Activated naive CD8-positive, alpha-beta T cell (primary cell): ENCODE measurements at regions not wholly inside any gene's neighbourhood (a gene's known extent, or its start where the extent isn't known, plus 50 kb on each side); places are given as distances from the start of the nearest gene placed in this dataset.

Experiments used
- H3K27ac Mint-ChIP-seq: one replicate; pipeline ENCODE4 v1.8.0; 2021; ENCODE audit warnings: mixed read lengths
- H3K27me3 Mint-ChIP-seq: one replicate; pipeline ENCODE4 v1.8.0; 2021; ENCODE audit warnings: mixed read lengths
- H3K36me3 Mint-ChIP-seq: one replicate; pipeline ENCODE4 v1.8.0; 2021; ENCODE audit warnings: mixed read lengths
- H3K4me1 Mint-ChIP-seq: one replicate; pipeline ENCODE4 v1.8.0; 2021; ENCODE audit warnings: low read depth, mixed read lengths
- H3K4me3 Mint-ChIP-seq: one replicate; pipeline ENCODE4 v1.8.0; 2021; ENCODE audit warnings: mild to moderate bottlenecking, mixed read lengths
- H3K9me3 Mint-ChIP-seq: one replicate; pipeline ENCODE4 v1.8.0; 2021; ENCODE audit warnings: low read depth, mixed read lengths

GRCh38 chr6:14831937-14832336, 413.9 kb upstream of the JARID2 start:
- H3K27ac Mint-ChIP-seq = no peak overlapping the region
- H3K27me3 Mint-ChIP-seq = no peaks in the 10 kb centered on the region

GRCh38 chr6:14832427-14832826, 413.4 kb upstream of the JARID2 start:
- H3K27me3 Mint-ChIP-seq = no peaks in the 10 kb centered on the region
- no peaks in the 10 kb centered on the region for H3K4me1 Mint-ChIP-seq
- H3K27ac Mint-ChIP-seq = no peak overlapping the region
- H3K4me3 Mint-ChIP-seq = no peak overlapping the region
- no peaks in the 10 kb centered on the region for H3K36me3 Mint-ChIP-seq
- H3K9me3 Mint-ChIP-seq = no peaks in the 10 kb centered on the region

More at GRCh38 chr6:14831937-14832336, 413.9 kb upstream of the JARID2 start:
- Mint-ChIP-seq H3K9me3 (no peaks in the 10 kb centered on the region), H3K36me3 (no peaks in the 10 kb centered on the region), H3K4me1 (no peaks in the 10 kb centered on the region), H3K4me3 (no peak overlapping the region)

GRCh38 chr6:14834851-14835530, 410.9 kb upstream of the JARID2 start:
- Mint-ChIP-seq H3K27ac (no peak overlapping the region), H3K9me3 (no peaks in the 10 kb centered on the region), H3K4me1 (no peaks in the 10 kb centered on the region), H3K27me3 (no peaks in the 10 kb centered on the region), H3K36me3 (no peaks in the 10 kb centered on the region), H3K4me3 (no peak overlapping the region)

GRCh38 chr6:14837435-14837834, 408.4 kb upstream of the JARID2 start:
- no peak overlapping the region for H3K4me3 Mint-ChIP-seq

GRCh38 chr6:14838133-14838583, 407.7 kb upstream of the JARID2 start:
- H3K27me3 Mint-ChIP-seq = no peaks in the 10 kb centered on the region
- no peaks in the 10 kb centered on the region for H3K36me3 Mint-ChIP-seq
- H3K27ac Mint-ChIP-seq = no peak overlapping the region
- H3K4me1 Mint-ChIP-seq = no peaks in the 10 kb centered on the region
- H3K4me3 Mint-ChIP-seq = no peak overlapping the region
- no peaks in the 10 kb centered on the region for H3K9me3 Mint-ChIP-seq

More at GRCh38 chr6:14837435-14837834, 408.4 kb upstream of the JARID2 start:
- Mint-ChIP-seq H3K9me3 (no peaks in the 10 kb centered on the region), H3K4me1 (no peaks in the 10 kb centered on the region), H3K36me3 (no peaks in the 10 kb centered on the region), H3K27ac (no peak overlapping the region), H3K27me3 (no peaks in the 10 kb centered on the region)

- H3K27me3 Mint-ChIP-seq = no peaks in the 10 kb centered on the region
- no peaks in the 10 kb centered on the region for H3K36me3 Mint-ChIP-seq
- no peak overlapping the region for H3K27ac Mint-ChIP-seq
- no peaks in the 10 kb centered on the region for H3K9me3 Mint-ChIP-seq
- H3K4me3 Mint-ChIP-seq = no peak overlapping the region
- H3K4me1 Mint-ChIP-seq = no peaks in the 10 kb centered on the region
Observed at GRCh38 chr6:14841901-14842421, 403.9 kb upstream of the JARID2 start.

GRCh38 chr6:14844411-14844810, 401.5 kb upstream of the JARID2 start:
- no peaks in the 10 kb centered on the region for H3K4me1 Mint-ChIP-seq
- no peak overlapping the region for H3K4me3 Mint-ChIP-seq

GRCh38 chr6:14848019-14848418, 397.9 kb upstream of the JARID2 start:
- H3K36me3 Mint-ChIP-seq = no peaks in the 10 kb centered on the region
- no peak overlapping the region for H3K27ac Mint-ChIP-seq
- no peaks in the 10 kb centered on the region for H3K27me3 Mint-ChIP-seq
- H3K4me1 Mint-ChIP-seq = no peaks in the 10 kb centered on the region
- H3K4me3 Mint-ChIP-seq = no peak overlapping the region
- H3K9me3 Mint-ChIP-seq = no peaks in the 10 kb centered on the region

More at GRCh38 chr6:14844411-14844810, 401.5 kb upstream of the JARID2 start:
- Mint-ChIP-seq H3K9me3 (no peaks in the 10 kb centered on the region), H3K27me3 (no peaks in the 10 kb centered on the region), H3K36me3 (no peaks in the 10 kb centered on the region), H3K27ac (no peak overlapping the region)

GRCh38 chr6:14849185-14849584, 396.7 kb upstream of the JARID2 start:
- Mint-ChIP-seq H3K27me3 (no peaks in the 10 kb centered on the region), H3K9me3 (no peaks in the 10 kb centered on the region)

GRCh38 chr6:14851281-14851680, 394.6 kb upstream of the JARID2 start:
- peaks cover 4% of the 10 kb centered on the region for H3K4me1 Mint-ChIP-seq
- no peak overlapping the region for H3K27ac Mint-ChIP-seq
- H3K27me3 Mint-ChIP-seq = no peaks in the 10 kb centered on the region
- no peaks in the 10 kb centered on the region for H3K9me3 Mint-ChIP-seq
- H3K4me3 Mint-ChIP-seq = no peak overlapping the region
- H3K36me3 Mint-ChIP-seq = no peaks in the 10 kb centered on the region

More at GRCh38 chr6:14849185-14849584, 396.7 kb upstream of the JARID2 start:
- no peak overlapping the region for H3K4me3 Mint-ChIP-seq
- no peaks in the 10 kb centered on the region for H3K4me1 Mint-ChIP-seq
- H3K27ac Mint-ChIP-seq = no peak overlapping the region
- no peaks in the 10 kb centered on the region for H3K36me3 Mint-ChIP-seq

GRCh38 chr6:14852375-14852774, 393.5 kb upstream of the JARID2 start:
- Mint-ChIP-seq H3K4me1 (peaks cover 11% of the 10 kb centered on the region), H3K4me3 (no peak overlapping the region), H3K27me3 (no peaks in the 10 kb centered on the region), H3K27ac (no peak overlapping the region), H3K36me3 (no peaks in the 10 kb centered on the region), H3K9me3 (no peaks in the 10 kb centered on the region)

- peaks cover 38% of the 10 kb centered on the region for H3K4me1 Mint-ChIP-seq
- no peaks in the 10 kb centered on the region for H3K36me3 Mint-ChIP-seq
- H3K9me3 Mint-ChIP-seq = no peaks in the 10 kb centered on the region
- H3K27ac Mint-ChIP-seq = peak overlapping the region; percentile 24
- no peaks in the 10 kb centered on the region for H3K27me3 Mint-ChIP-seq
- no peak overlapping the region for H3K4me3 Mint-ChIP-seq
Observed at GRCh38 chr6:14856177-14856576, 389.7 kb upstream of the JARID2 start.

- H3K4me1 Mint-ChIP-seq = peaks cover 42% of the 10 kb centered on the region
- H3K36me3 Mint-ChIP-seq = no peaks in the 10 kb centered on the region
- H3K27ac Mint-ChIP-seq = peak overlapping the region; percentile 98
- H3K9me3 Mint-ChIP-seq = no peaks in the 10 kb centered on the region
- no peaks in the 10 kb centered on the region for H3K27me3 Mint-ChIP-seq
- peak overlapping the region; percentile 84 for H3K4me3 Mint-ChIP-seq
Observed at GRCh38 chr6:14857001-14857400, 388.9 kb upstream of the JARID2 start.

GRCh38 chr6:14857501-14857900, 388.4 kb upstream of the JARID2 start:
- peak overlapping the region; percentile 98 for H3K27ac Mint-ChIP-seq
- H3K27me3 Mint-ChIP-seq = no peaks in the 10 kb centered on the region
- peaks cover 42% of the 10 kb centered on the region for H3K4me1 Mint-ChIP-seq

GRCh38 chr6:14858808-14859207, 387.1 kb upstream of the JARID2 start:
- Mint-ChIP-seq H3K27ac (peak overlapping the region; percentile 72), H3K27me3 (no peaks in the 10 kb centered on the region), H3K4me3 (no peak overlapping the region), H3K9me3 (no peaks in the 10 kb centered on the region), H3K36me3 (no peaks in the 10 kb centered on the region), H3K4me1 (peaks cover 42% of the 10 kb centered on the region)

More at GRCh38 chr6:14857501-14857900, 388.4 kb upstream of the JARID2 start:
- no peaks in the 10 kb centered on the region for H3K36me3 Mint-ChIP-seq
- peak overlapping the region; percentile 84 for H3K4me3 Mint-ChIP-seq
- H3K9me3 Mint-ChIP-seq = no peaks in the 10 kb centered on the region

GRCh38 chr6:14860774-14861173, 385.1 kb upstream of the JARID2 start:
- H3K36me3 Mint-ChIP-seq = no peaks in the 10 kb centered on the region

More at GRCh38 chr6:14860774-14861173, 385.1 kb upstream of the JARID2 start:
- H3K27me3 Mint-ChIP-seq = no peaks in the 10 kb centered on the region
- H3K27ac Mint-ChIP-seq = peak overlapping the region; percentile 31
- H3K9me3 Mint-ChIP-seq = no peaks in the 10 kb centered on the region
- no peak overlapping the region for H3K4me3 Mint-ChIP-seq
- H3K4me1 Mint-ChIP-seq = peaks cover 45% of the 10 kb centered on the region
